H1 (cell line): ENCODE measurements at regions not wholly inside any gene's neighbourhood (a gene's known extent, or its start where the extent isn't known, plus 50 kb on each side); places are given as distances from the start of the nearest gene placed in this dataset.

Experiments used
- CTCF ChIA-PET: fragments of 300-600 bp; sonication (Branson Sonifier 250); formaldehyde crosslinking; loops from one replicate; lab custom pipeline; 2021; ENCODE audit not compliant: partially characterized antibody; lab: Charles Lee
- POLR2A ChIA-PET: fragments of 300-600 bp; sonication (Branson Sonifier 250); formaldehyde crosslinking; loops from one replicate; lab custom pipeline; 2021; ENCODE audit warnings: inconsistent platforms; ENCODE audit not compliant: partially characterized antibody; lab: Charles Lee
- DNase-seq, 2 experiments: peaks; one replicate each; pipeline versions ENCODE4 v3.0.0 to v3.0.0-alpha.2; 2010 to 2022; ENCODE audit warnings: low spot score in 2 of 2, low read depth in 1 of 2, mixed read lengths in 1 of 2
- FAIRE-seq: peaks from 2 replicates; lab custom pipeline; 2011; peaks lifted over from hg19 to GRCh38; lab: Jason Lieb, UNC
- H2AFZ ChIP-seq: 2 replicates; pipeline ENCODE4 v1.8.1; 2012; ENCODE audit warnings: low read length, inconsistent platforms
- H2AK5ac ChIP-seq: 2 replicates; pipeline ENCODE4 v1.6.1; 2013; ENCODE audit warnings: low read depth, low read length
- H2BK120ac ChIP-seq: replicated peaks from 2 replicates; pipeline ENCODE3; 2013; ENCODE audit warnings: low read depth, low read length, inconsistent platforms
- H2BK12ac ChIP-seq: 2 replicates; pipeline ENCODE4 v1.6.1; 2013; ENCODE audit warnings: low read depth, low read length
- H2BK15ac ChIP-seq: 2 replicates; pipeline ENCODE4 v1.6.1; 2013; ENCODE audit warnings: low read length
- H2BK20ac ChIP-seq: 2 replicates; pipeline ENCODE4 v1.6.1; 2013; ENCODE audit warnings: low read length
- H2BK5ac ChIP-seq: 2 replicates; pipeline ENCODE4 v1.6.1; 2013; ENCODE audit warnings: low read depth, low read length
- H3K14ac ChIP-seq: 2 replicates; pipeline ENCODE4 v1.6.1; 2013; ENCODE audit warnings: inconsistent platforms; ENCODE audit not compliant: insufficient read length
- H3K18ac ChIP-seq: 2 replicates; pipeline ENCODE4 v1.6.1; 2013; ENCODE audit warnings: low read length; ENCODE audit errors: extremely low read depth
- H3K23ac ChIP-seq: 2 replicates; pipeline ENCODE4 v1.6.1; 2013; ENCODE audit warnings: inconsistent platforms; ENCODE audit not compliant: insufficient read length
- H3K23me2 ChIP-seq: 2 replicates; pipeline ENCODE4 v1.6.1; 2013; ENCODE audit warnings: low read depth, low read length
- H3K27ac ChIP-seq: 2 replicates; pipeline ENCODE4 v1.6.1; 2011; ENCODE audit warnings: low read depth, low read length, inconsistent platforms
- H3K27me3 ChIP-seq, 4 experiments: replicated peaks in 1 of 4; 1 replicate in 1 of 4; 2 replicates in 3 of 4; pipeline versions ENCODE4 v1.6.1 to v1.8.1; 2011 to 2013; ENCODE audit warnings: low read length in 3 of 4, mild to moderate bottlenecking in 3 of 4, inconsistent platforms in 2 of 4, mixed read lengths in 2 of 4, moderate library complexity in 1 of 4; ENCODE audit not compliant: control insufficient read depth in 3 of 4, insufficient read depth in 3 of 4; ENCODE audit errors: extremely low read depth in 1 of 4
- H3K36me3 ChIP-seq, 4 experiments: 2 replicates each; pipeline versions ENCODE4 v1.6.1 to v1.8.1; 2011 to 2013; ENCODE audit warnings: mild to moderate bottlenecking in 4 of 4, low read length in 3 of 4, moderate library complexity in 2 of 4, control low read depth in 1 of 4, inconsistent platforms in 1 of 4; ENCODE audit not compliant: insufficient read depth in 4 of 4, control insufficient read depth in 2 of 4
- H3K4ac ChIP-seq: replicated peaks from 2 replicates; pipeline ENCODE3; 2013; ENCODE audit warnings: low read length, low read depth, mixed read lengths, inconsistent platforms; ENCODE audit not compliant: insufficient read length
- H3K4me1 ChIP-seq, 4 experiments: replicated peaks in 1 of 4; 1 replicate in 1 of 4; 2 replicates in 3 of 4; pipeline versions ENCODE4 v1.6.1 to v1.8.1; 2011 to 2013; ENCODE audit warnings: low read length in 3 of 4, inconsistent platforms in 2 of 4, mixed read lengths in 1 of 4; ENCODE audit not compliant: insufficient read depth in 4 of 4, control insufficient read depth in 3 of 4
- H3K4me2 ChIP-seq, 2 experiments: 2 replicates each; pipeline versions ENCODE4 v1.6.1 to v1.8.1; 2011 to 2013; ENCODE audit warnings: low read depth in 2 of 2, low read length in 2 of 2, control low read depth in 1 of 2, inconsistent platforms in 1 of 2, mild to moderate bottlenecking in 1 of 2; ENCODE audit not compliant: insufficient read depth in 1 of 2
- H3K4me3 ChIP-seq, 4 experiments: fragments of 200-600, 300-600 bp in 1 of 4; sonication (generic), shearing (Covaris generic), sonication (Bioruptor Twin) in 1 of 4; 2 replicates each; pipeline versions ENCODE4 v1.5.1 to v1.8.1; 2011 to 2016; ENCODE audit warnings: low read length in 4 of 4, low read depth in 3 of 4, control low read depth in 2 of 4, inconsistent platforms in 2 of 4, mild to moderate bottlenecking in 2 of 4, mixed read lengths in 1 of 4, moderate library complexity in 1 of 4; ENCODE audit not compliant: insufficient read depth in 2 of 4; ENCODE audit errors: extremely low read depth in 1 of 4
- H3K56ac ChIP-seq: replicated peaks from 2 replicates; pipeline ENCODE3; 2013; ENCODE audit warnings: low read depth, mild to moderate bottlenecking, mixed read lengths, low read length, inconsistent platforms; ENCODE audit not compliant: insufficient read length
- H3K79me1 ChIP-seq: 2 replicates; pipeline ENCODE4 v1.6.1; 2013; ENCODE audit warnings: low read depth, low read length, control low read depth
- H3K79me2 ChIP-seq, 2 experiments: 2 replicates each; pipeline versions ENCODE4 v1.6.1 to v1.8.1; 2012 to 2013; ENCODE audit warnings: low read length in 2 of 2, mild to moderate bottlenecking in 2 of 2, inconsistent platforms in 1 of 2; ENCODE audit not compliant: insufficient read depth in 2 of 2, control insufficient read depth in 1 of 2
- H3K9ac ChIP-seq, 4 experiments: replicated peaks in 1 of 4; 1 replicate in 1 of 4; 2 replicates in 3 of 4; pipeline versions ENCODE4 v1.6.1 to v1.8.1; 2011 to 2013; ENCODE audit warnings: low read depth in 3 of 4, low read length in 3 of 4, control low read depth in 2 of 4, mild to moderate bottlenecking in 2 of 4, moderate library complexity in 2 of 4, inconsistent platforms in 1 of 4; ENCODE audit errors: extremely low read depth in 1 of 4
- H3K9me3 ChIP-seq, 2 experiments: 2 replicates each; pipeline versions ENCODE4 v1.6.1 to v1.8.1; 2012 to 2013; ENCODE audit warnings: mild to moderate bottlenecking in 2 of 2, moderate library complexity in 2 of 2, control low read depth in 1 of 2, inconsistent platforms in 1 of 2, low read depth in 1 of 2, low read length in 1 of 2, mixed read lengths in 1 of 2; ENCODE audit not compliant: insufficient read depth in 2 of 2
- H4K20me1 ChIP-seq, 2 experiments: replicated peaks in 1 of 2; 2 replicates each; pipeline versions ENCODE3 to v1.8.1; 2011 to 2013; ENCODE audit warnings: inconsistent platforms in 2 of 2, low read length in 2 of 2, mild to moderate bottlenecking in 1 of 2; ENCODE audit not compliant: insufficient read depth in 2 of 2, control insufficient read depth in 1 of 2
- H4K5ac ChIP-seq: 2 replicates; pipeline ENCODE4 v1.6.1; 2013; ENCODE audit warnings: low read length, low read depth, mixed read lengths, inconsistent platforms; ENCODE audit not compliant: insufficient read length
- H4K8ac ChIP-seq: 2 replicates; pipeline ENCODE4 v1.8.0; 2013; ENCODE audit warnings: mild to moderate bottlenecking, moderate library complexity, low read length, inconsistent platforms; ENCODE audit not compliant: insufficient read depth; ENCODE audit errors: extremely low read depth
- H4K91ac ChIP-seq: replicated peaks from 2 replicates; pipeline ENCODE3; 2013; ENCODE audit warnings: low read length, mixed read lengths, inconsistent platforms; ENCODE audit not compliant: insufficient read length
- CBX8 ChIP-seq: fragments of 300-800, 300-1000 bp; sonication (generic); IDR thresholded peaks from 2 replicates; pipeline ENCODE4 v1.7.1; 2016; ENCODE audit warnings: low read depth, low read length, borderline replicate concordance
- MAX ChIP-seq: IDR thresholded peaks from 2 replicates; pipeline ENCODE4 v1.6.1; 2012; ENCODE audit warnings: inconsistent platforms
- SIN3A ChIP-seq, 2 experiments: IDR thresholded peaks in 1 of 2; conservative IDR thresholded peaks in 1 of 2; 2 replicates each; pipeline ENCODE4 v1.6.1; 2011 to 2012; ENCODE audit warnings: low read length in 2 of 2, improper control_type of control experiment in 1 of 2, low read depth in 1 of 2, mild to moderate bottlenecking in 1 of 2
- USF2 ChIP-seq: IDR thresholded peaks from 2 replicates; pipeline ENCODE4 v1.6.1; 2011; ENCODE audit warnings: low read length, improper control_type of control experiment
- WGBS, 2 experiments: shearing (Covaris generic) in 1 of 2; methylation state at CpG; one replicate each; pipeline versions ENCODE4 v1.1.6 to v1.1.7; 2013 to 2015; ENCODE audit warnings: low lambda C conversion rate in 2 of 2, mixed read lengths in 2 of 2, inconsistent platforms in 1 of 2, low coverage in 1 of 2, missing lambda C conversion rate in 1 of 2; ENCODE audit not compliant: insufficient replicate concordance in 2 of 2, insufficient coverage in 1 of 2, insufficient read length in 1 of 2; ENCODE audit errors: extremely low coverage in 1 of 2, missing lambda C conversion rate in 1 of 2; 5-methylcytosine and 5-hydroxymethylcytosine counted together

GRCh38 chr1:148372731-148373130, 110.4 kb downstream of the PPIAL4G start:
- TF ChIP-seq USF2 = no peak
- TF ChIP-seq CBX8 = no peak
- no peak for TF ChIP-seq MAX
- TF ChIP-seq SIN3A (conservative IDR thresholded peaks at IDR 0.05 in 1 of 2, IDR thresholded peaks at IDR 0.05 in 1 of 2; ENCODE audit: low read depth in 1 of 2, low read length in 2 of 2) = no peak
- ChIA-PET POLR2A (no interaction called here), CTCF (interaction anchor here (0.8 to 1.8 kb wide), 4 partner anchors 9 to 27 kb away, joined by 4 to 6 read pairs (median 4); no protein-coding TSS in a partner anchor)
- no peaks in the 10 kb centered on the region for H3K4me1 ChIP-seq
- H2BK5ac ChIP-seq = no peak overlapping the region
- H4K8ac ChIP-seq = no peak overlapping the region
- H3K36me3 ChIP-seq = no peaks in the 10 kb centered on the region
- H2AFZ ChIP-seq = no peak overlapping the region
- no peak overlapping the region for H3K9ac ChIP-seq
- no peak overlapping the region for H3K4me2 ChIP-seq
- H3K23ac ChIP-seq = no peak overlapping the region
- no peak overlapping the region for H2AK5ac ChIP-seq
- no peak overlapping the region for H3K4ac ChIP-seq
- H3K14ac ChIP-seq = no peak overlapping the region
- no peak overlapping the region for H3K18ac ChIP-seq
- H2BK120ac ChIP-seq = no peak overlapping the region
- H2BK20ac ChIP-seq = no peak overlapping the region
- H3K27ac ChIP-seq = no peak overlapping the region
- H3K56ac ChIP-seq = no peak overlapping the region
- no peak overlapping the region for H4K5ac ChIP-seq
- DNase-seq (no peak), FAIRE-seq (no peak)
- no peaks in the 10 kb centered on the region for H3K79me2 ChIP-seq
- H4K20me1 ChIP-seq = no peaks in the 10 kb centered on the region
- H3K23me2 ChIP-seq = no peaks in the 10 kb centered on the region
- H3K79me1 ChIP-seq = no peaks in the 10 kb centered on the region
- no peaks in the 10 kb centered on the region for H3K9me3 ChIP-seq
- H2BK15ac ChIP-seq = no peak overlapping the region
- no peak overlapping the region for H2BK12ac ChIP-seq
- 97% methylated on average over 3 of the region's 3 CpGs; no CpG with 5 or more reads in 1 of the 2 experiments for WGBS, 2 experiments
- peaks cover 0 to 1% (median 0%) of the 10 kb centered on the region in 4 experiments; a peak in 1 of 7 replicates for H3K27me3 ChIP-seq
- no peak overlapping the region for H4K91ac ChIP-seq
- H3K4me3 ChIP-seq = no peak overlapping the region
